AG04450 (cell line): ENCODE measurements at regions not wholly inside any gene's neighbourhood (a gene's known extent, or its start where the extent isn't known, plus 50 kb on each side); places are given as distances from the start of the nearest gene placed in this dataset.
"Not testable (repeated sequence)": the region's sequence is repeated elsewhere in the genome, so short reads cannot be mapped to it uniquely, and the experiment has no call there.

Source experiments
- CTCF ChIA-PET: fragments of 300-600, 350-600 bp; formaldehyde crosslinking; extraction: SDS; loops from one replicate; lab custom pipeline; 2022; ENCODE audit warnings: antibody characterized with exemption, inconsistent platforms; lab: Charles Lee
- POLR2A ChIA-PET: fragments of 350-600 bp; formaldehyde crosslinking; extraction: SDS; loops from one replicate; lab custom pipeline; 2021; ENCODE audit warnings: antibody characterized with exemption, inconsistent platforms; lab: Yijun Ruan, JAX
- DNase-seq: peaks from one replicate; pipeline ENCODE4 v3.0.0-alpha.2; 2011; ENCODE audit warnings: low read depth, low spot score
- H3K27ac ChIP-seq: one replicate; pipeline ENCODE4 v1.5.1; 2012; ENCODE audit warnings: low read depth, low read length, control low read depth
- H3K27me3 ChIP-seq: one replicate; pipeline ENCODE4 v1.6.0; 2012; ENCODE audit warnings: low read length; ENCODE audit not compliant: control insufficient read depth, insufficient read depth
- H3K4me3 ChIP-seq: 2 replicates; pipeline ENCODE4 v1.5.1; 2011; ENCODE audit warnings: mild to moderate bottlenecking, low read depth, low read length, control low read depth
- H3K9me3 ChIP-seq: 2 replicates; pipeline ENCODE4 v1.5.1; 2012; ENCODE audit warnings: low read length; ENCODE audit not compliant: control insufficient read depth, insufficient read depth
- TF ChIP-seq, protein P1 (sequence below): IDR thresholded peaks from 2 replicates; pipeline ENCODE4 v1.5.1; 2011; ENCODE audit warnings: low read depth, low read length, control low read depth, inconsistent platforms

DNA sequence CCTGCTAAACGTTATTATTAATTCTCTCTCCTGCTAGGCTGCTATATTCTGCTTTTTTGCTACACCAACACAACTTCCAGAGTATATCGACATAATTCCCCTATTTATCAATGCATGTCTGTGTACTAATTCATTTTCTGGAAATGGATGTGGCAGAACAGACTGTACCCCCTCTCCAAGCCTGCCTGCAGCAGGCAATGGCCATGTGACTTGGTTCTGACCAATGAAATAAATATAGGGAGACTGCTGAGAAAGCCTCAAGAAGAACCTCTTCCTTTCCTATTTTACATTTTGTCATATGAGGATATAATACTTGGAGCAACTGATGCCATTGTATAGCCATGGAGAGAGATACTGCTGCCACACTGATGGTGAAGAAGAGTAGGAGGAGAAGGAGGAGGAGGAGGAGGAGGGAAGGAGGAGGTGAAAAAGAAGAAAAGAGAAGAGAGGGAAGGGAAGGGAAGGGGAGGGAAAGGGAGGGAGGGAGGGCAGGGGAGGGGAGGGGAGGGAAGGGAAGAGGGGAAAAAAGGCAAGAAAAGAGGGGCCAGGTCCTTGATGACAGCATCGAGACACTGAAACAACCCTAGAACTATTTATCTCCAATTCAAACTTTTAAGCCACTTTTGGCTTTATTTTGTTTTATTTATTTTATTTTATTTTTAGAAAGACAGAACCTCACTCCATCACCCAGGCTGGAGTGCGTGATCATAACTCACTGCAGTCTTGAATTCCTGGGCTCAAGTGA, 57.0 kb upstream of the SPP1 start:
- H3K27ac ChIP-seq: no peak overlapping the region
- POLR2A ChIA-PET: no interaction called here
- DNase-seq: no peak
- TF ChIP-seq, protein P1, sequence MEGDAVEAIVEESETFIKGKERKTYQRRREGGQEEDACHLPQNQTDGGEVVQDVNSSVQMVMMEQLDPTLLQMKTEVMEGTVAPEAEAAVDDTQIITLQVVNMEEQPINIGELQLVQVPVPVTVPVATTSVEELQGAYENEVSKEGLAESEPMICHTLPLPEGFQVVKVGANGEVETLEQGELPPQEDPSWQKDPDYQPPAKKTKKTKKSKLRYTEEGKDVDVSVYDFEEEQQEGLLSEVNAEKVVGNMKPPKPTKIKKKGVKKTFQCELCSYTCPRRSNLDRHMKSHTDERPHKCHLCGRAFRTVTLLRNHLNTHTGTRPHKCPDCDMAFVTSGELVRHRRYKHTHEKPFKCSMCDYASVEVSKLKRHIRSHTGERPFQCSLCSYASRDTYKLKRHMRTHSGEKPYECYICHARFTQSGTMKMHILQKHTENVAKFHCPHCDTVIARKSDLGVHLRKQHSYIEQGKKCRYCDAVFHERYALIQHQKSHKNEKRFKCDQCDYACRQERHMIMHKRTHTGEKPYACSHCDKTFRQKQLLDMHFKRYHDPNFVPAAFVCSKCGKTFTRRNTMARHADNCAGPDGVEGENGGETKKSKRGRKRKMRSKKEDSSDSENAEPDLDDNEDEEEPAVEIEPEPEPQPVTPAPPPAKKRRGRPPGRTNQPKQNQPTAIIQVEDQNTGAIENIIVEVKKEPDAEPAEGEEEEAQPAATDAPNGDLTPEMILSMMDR: no peak
- no peaks in the 10 kb centered on the region for H3K27me3 ChIP-seq
- no peak overlapping the region for H3K4me3 ChIP-seq
- CTCF ChIA-PET: interaction anchor here (0.6 kb wide), 1 partner anchor 1861 kb away, joined by 3 read pairs; no protein-coding TSS in a partner anchor
- no peaks in the 10 kb centered on the region for H3K9me3 ChIP-seq

- DNase-seq, H3K4me3 ChIP-seq, H3K27me3 ChIP-seq, H3K27ac ChIP-seq, POLR2A ChIA-PET, H3K9me3 ChIP-seq: not testable (repeated sequence)
- CTCF ChIA-PET: interaction anchor here (0.6 kb wide), 1 partner anchor 1862 kb away, joined by 3 read pairs; no protein-coding TSS in a partner anchor
Measured at GRCh38 chr4:87919304-87919703, 56.2 kb upstream of the SPP1 start.

GRCh38 chr4:87919941-87920340, 55.6 kb upstream of the SPP1 start:
- no peak for DNase-seq
- TF ChIP-seq, protein P1: no peak
- ChIA-PET POLR2A (no interaction called here), CTCF (no interaction called here)
- H3K9me3 ChIP-seq: no peaks in the 10 kb centered on the region
- no peak overlapping the region for H3K4me3 ChIP-seq
- no peaks in the 10 kb centered on the region for H3K27me3 ChIP-seq
- H3K27ac ChIP-seq: no peak overlapping the region

DNA sequence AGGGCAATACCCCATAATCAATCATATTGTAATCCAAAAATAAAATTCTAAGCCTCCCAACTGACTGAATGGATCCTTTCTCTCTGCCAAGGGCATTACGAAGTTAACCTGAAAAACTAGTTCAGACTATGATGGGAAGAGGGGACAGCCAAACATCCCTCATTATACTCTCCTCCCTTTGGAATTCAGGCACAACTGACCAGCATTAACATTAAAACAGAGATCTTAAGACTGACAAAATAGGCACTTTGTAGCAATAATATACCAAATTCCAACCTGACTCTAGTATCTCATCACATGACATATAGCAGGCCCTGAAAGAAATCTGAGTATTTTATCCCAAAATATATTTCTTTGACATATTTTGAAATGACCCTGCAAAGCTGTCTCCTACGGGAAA, 55.0 kb upstream of the SPP1 start:
- H3K9me3 ChIP-seq: no peaks in the 10 kb centered on the region
- DNase-seq: no peak
- no peak overlapping the region for H3K27ac ChIP-seq
- CTCF ChIA-PET: no interaction called here
- no peaks in the 10 kb centered on the region for H3K27me3 ChIP-seq
- H3K4me3 ChIP-seq: no peak overlapping the region
- POLR2A ChIA-PET: no interaction called here
- TF ChIP-seq, protein P1: no peak

- DNase-seq, H3K27me3 ChIP-seq, CTCF ChIA-PET, POLR2A ChIA-PET, H3K9me3 ChIP-seq, H3K27ac ChIP-seq, H3K4me3 ChIP-seq: not testable (repeated sequence)
Measured at GRCh38 chr4:87921626-87922479, 53.7 kb upstream of the SPP1 start.

- H3K27me3 ChIP-seq, DNase-seq, H3K27ac ChIP-seq, H3K4me3 ChIP-seq, POLR2A ChIA-PET, CTCF ChIA-PET, H3K9me3 ChIP-seq: not testable (repeated sequence)
Measured at GRCh38 chr4:87924146-87924545, 51.4 kb upstream of the SPP1 start.
